GM18951 (cell line): ENCODE measurements at regions not wholly inside any gene's neighbourhood (a gene's known extent, or its start where the extent isn't known, plus 50 kb on each side); places are given as distances from the start of the nearest gene placed in this dataset.

Experiments
- POLR2A ChIP-seq: IDR thresholded peaks from 4 replicates; pipeline ENCODE4 v1.6.1; 2011; ENCODE audit warnings: mild to moderate bottlenecking; ENCODE audit not compliant: insufficient read length, insufficient read depth; ENCODE audit errors: extremely low read depth
- in situ Hi-C: fragments of 300-500 bp; cut with MboI; formaldehyde crosslinking; loops from one replicate; pipeline ENCODE4 v1.12.0; 2022; ENCODE audit warnings: low sequenced_read_pairs, mixed read lengths, inconsistent platforms; ENCODE audit not compliant: unreplicated experiment

- in situ Hi-C loops = loop anchor here (25.0 kb wide), 1 partner anchor 563 kb away; the partner anchor contains the start of gene PLXNC1
- TF ChIP-seq POLR2A = no peak
Measured at GRCh38 chr12:94700662-94701061, 50.3 kb upstream of the TMCC3 start.
